SK-N-SH (cell line): ENCODE measurements at regions not wholly inside any gene's neighbourhood (a gene's known extent, or its start where the extent isn't known, plus 50 kb on each side); places are given as distances from the start of the nearest gene placed in this dataset.

ENCODE experiments used
- CHD2 ChIP-seq: fragments of 150-350 bp; IDR thresholded peaks from 2 replicates; pipeline ENCODE4 v1.6.1; 2018; ENCODE audit warnings: low read length; ENCODE audit not compliant: partially characterized antibody
- CTCF ChIP-seq: fragments of 200-600 bp; sonication (generic); IDR thresholded peaks from 2 replicates; pipeline ENCODE4 v1.6.1; 2017; ENCODE audit warnings: antibody characterized with exemption, mild to moderate bottlenecking, moderate library complexity
- EP300 ChIP-seq, 2 experiments: IDR thresholded peaks; 2 replicates each; pipeline versions ENCODE4 v1.4.0 to v1.6.1; 2012; ENCODE audit warnings: borderline replicate concordance in 1 of 2, low read depth in 1 of 2, low read length in 1 of 2
- EZH2phosphoT487 ChIP-seq: fragments of 200-600 bp; sonication (generic); IDR thresholded peaks from 2 replicates; pipeline ENCODE4 v1.6.1; 2017; ENCODE audit warnings: low read depth, mixed run types, mild to moderate bottlenecking, antibody characterized with exemption, moderate library complexity, borderline replicate concordance
- FOXJ3 ChIP-seq: sonication (generic); formaldehyde crosslinking; IDR thresholded peaks from 2 replicates; pipeline ENCODE4 v1.5.1; 2020; ENCODE audit warnings: mild to moderate bottlenecking, missing genetic modification reagents
- JUND ChIP-seq: IDR thresholded peaks from 2 replicates; pipeline ENCODE4 v1.4.0; 2012
- PBX3 ChIP-seq: IDR thresholded peaks from 2 replicates; pipeline ENCODE4; 2012
- POLR2AphosphoS5 ChIP-seq: IDR thresholded peaks from 2 replicates; pipeline ENCODE4 v1.6.1; 2012; ENCODE audit warnings: low read depth, low read length
- RAD21 ChIP-seq: IDR thresholded peaks from 2 replicates; pipeline ENCODE4 v1.6.1; 2012; ENCODE audit warnings: mild to moderate bottlenecking, low read length
- REST ChIP-seq: IDR thresholded peaks from 2 replicates; pipeline ENCODE4 v1.6.1; 2012; ENCODE audit warnings: mild to moderate bottlenecking, low read depth, low read length, moderate library complexity
- RFX5 ChIP-seq: IDR thresholded peaks from 2 replicates; pipeline ENCODE4 v1.6.1; 2012; ENCODE audit warnings: mild to moderate bottlenecking, improper control_type of control experiment, low read length
- USF1 ChIP-seq: IDR thresholded peaks from 2 replicates; pipeline ENCODE4 v1.4.0; 2012; ENCODE audit warnings: low read depth, borderline replicate concordance
- YY1 ChIP-seq: IDR thresholded peaks from 2 replicates; pipeline ENCODE4 v1.4.0; 2012; ENCODE audit warnings: low read depth, mild to moderate bottlenecking

- TF ChIP-seq USF1 (no peak), REST (no peak), CTCF (no peak), RAD21 (no peak), FOXJ3 (CRISPR knock-in tag) (no peak), EZH2phosphoT487 (no peak), YY1 (no peak), CHD2 (no peak), POLR2AphosphoS5 (no peak), RFX5 (no peak), PBX3 (no peak), JUND (no peak), EP300 (IDR thresholded peaks at IDR 0.05; ENCODE audit: borderline replicate concordance in 1 of 2, low read depth in 1 of 2, low read length in 1 of 2) (no peak)
Observed at GRCh38 chr7:81293806-81294205, 375.0 kb upstream of the SEMA3C start.
